IMR-90 (cell line): ENCODE measurements at regions not wholly inside any gene's neighbourhood (a gene's known extent, or its start where the extent isn't known, plus 50 kb on each side); places are given as distances from the start of the nearest gene placed in this dataset.

Experiments
- ATAC-seq: fragments of 200-7000 bp; cut with Tn5 transposase; 2 replicates; pipeline ENCODE4 v1.9.1; 2020; ENCODE audit warnings: low read depth, mild to moderate bottlenecking, moderate library complexity
- BruUV-seq: library from RNA; stranded (reverse); fragments of 400-500 nt; replicated peaks from 2 replicates; lab custom pipeline; 2021; lab: Mats Ljungman, UMichigan
- CTCF ChIA-PET: fragments of 300-600 bp; formaldehyde crosslinking; extraction: SDS; loops from one replicate; lab custom pipeline; 2021; ENCODE audit warnings: antibody characterized with exemption; lab: Yijun Ruan, JAX
- POLR2A ChIA-PET: fragments of 300-600 bp; sonication (Branson Sonifier 250); formaldehyde crosslinking; loops from one replicate; lab custom pipeline; 2022; ENCODE audit warnings: antibody characterized with exemption; ENCODE audit not compliant: unreplicated experiment; lab: Charles Lee
- DNase-seq: peaks from one replicate; pipeline ENCODE4 v3.0.0; 2013
- H2AFZ ChIP-seq: replicated peaks from 2 replicates; pipeline ENCODE3; 2013; ENCODE audit warnings: low read length, mild to moderate bottlenecking; ENCODE audit not compliant: poor library complexity
- H2AK5ac ChIP-seq: 2 replicates; pipeline ENCODE4 v1.6.1; 2013; ENCODE audit warnings: low read depth, low read length, inconsistent platforms
- H2AK9ac ChIP-seq: replicated peaks from 2 replicates; pipeline ENCODE3; 2013; ENCODE audit warnings: mild to moderate bottlenecking, low read depth, low read length, moderate library complexity; ENCODE audit not compliant: poor library complexity
- H2BK120ac ChIP-seq: 2 replicates; pipeline ENCODE4 v1.6.1; 2013; ENCODE audit warnings: low read depth, low read length, inconsistent platforms
- H2BK15ac ChIP-seq: 3 replicates; pipeline ENCODE4 v1.6.1; 2013; ENCODE audit warnings: low read depth, low read length, inconsistent platforms
- H2BK20ac ChIP-seq: 2 replicates; pipeline ENCODE4 v1.6.1; 2013; ENCODE audit warnings: low read depth, mild to moderate bottlenecking, inconsistent platforms, low read length, moderate library complexity
- H2BK5ac ChIP-seq: 2 replicates; pipeline ENCODE4 v1.6.1; 2013; ENCODE audit warnings: mild to moderate bottlenecking, low read depth, low read length, inconsistent platforms; ENCODE audit not compliant: poor library complexity, severe bottlenecking
- H3K14ac ChIP-seq: replicated peaks from 2 replicates; pipeline ENCODE4 v1.6.1; 2013; ENCODE audit warnings: low read depth, low read length, inconsistent platforms
- H3K18ac ChIP-seq: 2 replicates; pipeline ENCODE4 v1.6.1; 2013; ENCODE audit warnings: low read depth, low read length, control low read depth
- H3K23ac ChIP-seq: 2 replicates; pipeline ENCODE4 v1.6.1; 2013; ENCODE audit warnings: low read depth, low read length, inconsistent platforms
- H3K27ac ChIP-seq: 2 replicates; pipeline ENCODE4 v1.5.1; 2013; ENCODE audit warnings: mild to moderate bottlenecking, control low read depth, low read length; ENCODE audit not compliant: insufficient read depth
- H3K27me3 ChIP-seq: 2 replicates; pipeline ENCODE4 v1.6.1; 2013; ENCODE audit warnings: low read length; ENCODE audit not compliant: control insufficient read depth, insufficient read depth
- H3K36me3 ChIP-seq: 2 replicates; pipeline ENCODE4 v1.6.1; 2013; ENCODE audit warnings: low read length, mixed read lengths; ENCODE audit not compliant: control insufficient read depth, insufficient read depth
- H3K4ac ChIP-seq: 2 replicates; pipeline ENCODE4 v1.6.1; 2013; ENCODE audit warnings: low read depth, low read length, inconsistent platforms
- H3K4me1 ChIP-seq: 2 replicates; pipeline ENCODE4 v1.6.1; 2013; ENCODE audit warnings: low read length, mixed read lengths; ENCODE audit not compliant: control insufficient read depth, insufficient read depth
- H3K4me2 ChIP-seq: 2 replicates; pipeline ENCODE4 v1.6.1; 2013; ENCODE audit warnings: low read depth, mild to moderate bottlenecking, control low read depth, low read length, moderate library complexity
- H3K4me3 ChIP-seq: 2 replicates; pipeline ENCODE4 v1.5.1; 2013; ENCODE audit warnings: low read depth, mild to moderate bottlenecking, control low read depth, low read length, moderate library complexity; ENCODE audit not compliant: insufficient read depth
- H3K56ac ChIP-seq: 2 replicates; pipeline ENCODE4 v1.6.1; 2013; ENCODE audit warnings: low read length, inconsistent platforms; ENCODE audit not compliant: insufficient read depth; ENCODE audit errors: extremely low read depth
- H3K79me1 ChIP-seq, 2 experiments: 2 replicates each; pipeline ENCODE4 v1.6.1; 2013; ENCODE audit warnings: low read length in 2 of 2, inconsistent platforms in 1 of 2, low read depth in 1 of 2
- H3K9ac ChIP-seq: 2 replicates; pipeline ENCODE4 v1.6.1; 2013; ENCODE audit warnings: low read depth, low read length, control low read depth
- H3K9me1 ChIP-seq: 2 replicates; pipeline ENCODE4 v1.6.1; 2013; ENCODE audit warnings: low read length, inconsistent platforms; ENCODE audit not compliant: insufficient read depth
- H3K9me3 ChIP-seq: 2 replicates; pipeline ENCODE4 v1.6.1; 2013; ENCODE audit warnings: low read length; ENCODE audit not compliant: control insufficient read depth, insufficient read depth
- H4K20me1 ChIP-seq: 2 replicates; pipeline ENCODE4 v1.6.1; 2013; ENCODE audit warnings: low read length, inconsistent platforms; ENCODE audit not compliant: insufficient read depth
- H4K5ac ChIP-seq: 2 replicates; pipeline ENCODE4 v1.6.1; 2013; ENCODE audit warnings: mild to moderate bottlenecking, low read depth, low read length, control low read depth
- H4K8ac ChIP-seq, 2 experiments: 2 replicates each; pipeline ENCODE4 v1.6.1; 2013; ENCODE audit warnings: low read depth in 2 of 2, low read length in 2 of 2, control low read depth in 1 of 2, inconsistent platforms in 1 of 2
- H4K91ac ChIP-seq: 2 replicates; pipeline ENCODE4 v1.6.1; 2013; ENCODE audit warnings: low read depth, low read length, inconsistent platforms; ENCODE audit not compliant: insufficient read depth
- BHLHE40 ChIP-seq: fragments of 150-350 bp; IDR thresholded peaks from 2 replicates; pipeline ENCODE4 v1.6.1; 2016; ENCODE audit warnings: mild to moderate bottlenecking, low read depth, low read length
- ELK1 ChIP-seq: fragments of 150-350 bp; IDR thresholded peaks from 2 replicates; pipeline ENCODE4 v1.6.1; 2016; ENCODE audit warnings: low read depth, mild to moderate bottlenecking, low read length, moderate library complexity, borderline replicate concordance
- MXI1 ChIP-seq: IDR thresholded peaks from 2 replicates; pipeline ENCODE4 v1.6.1; 2012; ENCODE audit warnings: low read depth, mild to moderate bottlenecking, low read length, moderate library complexity, borderline replicate concordance
- RCOR1 ChIP-seq: IDR thresholded peaks from 2 replicates; pipeline ENCODE4 v1.6.1; 2012; ENCODE audit warnings: mild to moderate bottlenecking, low read length, improper control_type of control experiment; ENCODE audit not compliant: insufficient replicate concordance
- USF2 ChIP-seq: fragments of 150-350 bp; IDR thresholded peaks from 2 replicates; pipeline ENCODE4 v1.6.1; 2017; ENCODE audit warnings: mild to moderate bottlenecking, antibody characterized with exemption, low read length, low read depth
- WGBS, 2 experiments: methylation state at CpG; one replicate each; pipeline versions ENCODE4 v1.1.5 to v1.1.7; 2013; ENCODE audit warnings: missing lambda C conversion rate in 2 of 2; ENCODE audit not compliant: insufficient read length in 1 of 2; ENCODE audit errors: extremely low coverage in 2 of 2; 5-methylcytosine and 5-hydroxymethylcytosine counted together
- dilution Hi-C: fragments of 300-500 bp; cut with HindIII; formaldehyde crosslinking; loops from one replicate; pipeline ENCODE4 v1.14.3; 2018; ENCODE audit warnings: low sequenced_read_pairs; ENCODE audit not compliant: unreplicated experiment
- in situ Hi-C: fragments of 300-500 bp; cut with MboI; formaldehyde crosslinking; loops from 3 replicates; pipeline ENCODE4 v1.14.3; 2019; ENCODE audit warnings: low sequenced_read_pairs, inconsistent platforms, mixed read lengths
- intact Hi-C: fragments of 100-400 bp; cut with micrococcal nuclease; formaldehyde crosslinking; loops from 2 replicates; pipeline ENCODE4 v1.10.0; 2022

- Histone ChIP-seq H4K5ac (no peak overlapping the region), H3K27me3 (no peaks in the 10 kb centered on the region), H3K9ac (no peak overlapping the region), H3K4ac (no peak overlapping the region), H2BK20ac (no peak overlapping the region), H2BK120ac (no peak overlapping the region), H3K4me2 (no peak overlapping the region), H2AFZ (no peak overlapping the region), H4K8ac (no peak overlapping the region), H3K56ac (no peak overlapping the region), H4K91ac (no peak overlapping the region), H3K18ac (no peak overlapping the region), H3K79me1 (no peaks in the 10 kb centered on the region), H3K4me1 (no peaks in the 10 kb centered on the region), H3K14ac (no peak overlapping the region), H2AK5ac (no peak overlapping the region), H4K20me1 (no peaks in the 10 kb centered on the region), H3K9me3 (peaks cover 2% of the 10 kb centered on the region), H3K4me3 (no peak overlapping the region), H3K23ac (no peak overlapping the region), H2AK9ac (no peak overlapping the region), H3K36me3 (no peaks in the 10 kb centered on the region), H2BK15ac (no peak overlapping the region), H2BK5ac (no peak overlapping the region), H3K27ac (no peak overlapping the region), H3K9me1 (no peaks in the 10 kb centered on the region)
- ATAC-seq: no peak
- in situ Hi-C loops: no loop called here
- no peak for DNase-seq
- TF ChIP-seq MXI1: no peak
- TF ChIP-seq BHLHE40: no peak
- TF ChIP-seq USF2: no peak
- no peak for TF ChIP-seq RCOR1
- TF ChIP-seq ELK1: no peak
- ChIA-PET CTCF (no interaction called here), POLR2A (no interaction called here)
- no TSS peak for BruUV-seq
- intact Hi-C loops: no loop called here
- 86 to 100% methylated on average over 1 to 2 of the region's 3 CpGs for WGBS, 2 experiments
- dilution Hi-C loops: no loop called here
Observed at GRCh38 chr6:48860175-48860574, 602.9 kb downstream of the MMUT start.
